22Rv1 (cell line): ENCODE measurements at regions not wholly inside any gene's neighbourhood (a gene's known extent, or its start where the extent isn't known, plus 50 kb on each side); places are given as distances from the start of the nearest gene placed in this dataset.

Experiments
- H3K27ac ChIP-seq: fragments of 450-650 bp; 2 replicates; pipeline ENCODE4 v1.5.1; 2017
- ZFX ChIP-seq: fragments of 450-650 bp; IDR thresholded peaks from 2 replicates; pipeline ENCODE4 v1.6.1; 2017; ENCODE audit warnings: antibody characterized with exemption, borderline replicate concordance
- TF ChIP-seq, protein P1 (sequence below): fragments of 450-650 bp; IDR thresholded peaks from 2 replicates; pipeline ENCODE4 v1.5.1; 2017; ENCODE audit warnings: mild to moderate bottlenecking

DNA sequence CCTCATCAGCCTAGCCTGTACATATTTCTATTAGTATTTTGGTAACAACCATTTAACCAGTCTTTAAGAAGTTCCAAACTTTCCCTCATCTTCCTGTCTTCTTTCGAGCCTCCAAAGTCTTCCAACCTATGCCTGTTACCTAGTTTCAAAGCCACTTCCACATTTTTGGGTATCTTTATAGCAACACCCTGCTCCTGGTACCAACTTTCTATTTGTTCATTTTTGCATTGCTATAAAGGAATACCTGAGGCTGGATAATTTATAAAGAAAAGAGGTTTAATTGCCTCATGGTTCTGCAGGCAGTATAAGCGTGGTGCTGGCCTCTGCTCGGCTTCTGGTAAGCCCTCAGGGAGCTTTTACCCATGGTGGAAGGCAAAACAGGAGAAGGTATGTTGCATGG, 578.8 kb upstream of the AUTS2 start:
- H3K27ac ChIP-seq, result no peak overlapping the region
- no peak for TF ChIP-seq ZFX
- TF ChIP-seq, protein P1, sequence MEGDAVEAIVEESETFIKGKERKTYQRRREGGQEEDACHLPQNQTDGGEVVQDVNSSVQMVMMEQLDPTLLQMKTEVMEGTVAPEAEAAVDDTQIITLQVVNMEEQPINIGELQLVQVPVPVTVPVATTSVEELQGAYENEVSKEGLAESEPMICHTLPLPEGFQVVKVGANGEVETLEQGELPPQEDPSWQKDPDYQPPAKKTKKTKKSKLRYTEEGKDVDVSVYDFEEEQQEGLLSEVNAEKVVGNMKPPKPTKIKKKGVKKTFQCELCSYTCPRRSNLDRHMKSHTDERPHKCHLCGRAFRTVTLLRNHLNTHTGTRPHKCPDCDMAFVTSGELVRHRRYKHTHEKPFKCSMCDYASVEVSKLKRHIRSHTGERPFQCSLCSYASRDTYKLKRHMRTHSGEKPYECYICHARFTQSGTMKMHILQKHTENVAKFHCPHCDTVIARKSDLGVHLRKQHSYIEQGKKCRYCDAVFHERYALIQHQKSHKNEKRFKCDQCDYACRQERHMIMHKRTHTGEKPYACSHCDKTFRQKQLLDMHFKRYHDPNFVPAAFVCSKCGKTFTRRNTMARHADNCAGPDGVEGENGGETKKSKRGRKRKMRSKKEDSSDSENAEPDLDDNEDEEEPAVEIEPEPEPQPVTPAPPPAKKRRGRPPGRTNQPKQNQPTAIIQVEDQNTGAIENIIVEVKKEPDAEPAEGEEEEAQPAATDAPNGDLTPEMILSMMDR, result no peak

DNA sequence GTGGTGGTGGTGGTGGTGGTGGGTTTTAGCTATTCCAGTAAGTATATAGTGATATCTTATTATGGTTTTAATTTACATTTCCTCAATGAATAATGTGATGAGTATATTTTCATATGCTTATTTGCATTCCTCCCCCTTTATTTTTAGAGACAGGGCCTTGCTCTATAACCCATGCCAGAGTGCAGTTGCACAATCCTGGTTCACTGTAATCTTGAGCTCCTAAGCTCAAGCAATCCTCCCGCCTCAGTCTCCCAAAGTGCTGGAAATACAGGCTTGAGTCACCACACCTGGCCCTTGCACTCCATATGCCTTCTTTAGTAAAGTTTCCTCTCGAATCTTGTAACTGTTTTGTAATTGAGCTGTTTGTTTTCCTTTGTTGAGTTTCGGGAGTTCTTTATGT, 577.7 kb upstream of the AUTS2 start:
- TF ChIP-seq, protein P1, result no peak
- TF ChIP-seq ZFX, result no peak
- no peak overlapping the region for H3K27ac ChIP-seq

DNA sequence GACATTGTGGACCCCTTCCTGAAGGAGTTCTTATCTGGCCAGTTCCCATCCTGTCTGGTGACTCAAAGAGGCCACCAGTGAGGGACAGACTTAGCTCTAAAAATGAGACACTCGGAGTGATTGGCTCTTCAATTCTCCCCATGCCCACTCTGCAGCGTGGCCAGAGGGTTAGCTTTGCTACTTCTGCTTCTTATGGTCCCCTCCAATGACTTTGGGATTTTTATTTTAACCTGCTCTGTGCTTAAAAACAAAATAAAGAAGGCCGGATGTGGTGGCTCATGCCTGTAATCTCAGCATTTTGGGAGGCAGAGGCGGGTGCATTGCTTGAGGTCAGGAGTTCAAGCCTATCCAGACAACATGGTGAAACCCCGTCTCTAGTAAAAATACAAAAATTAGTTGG, 573.0 kb upstream of the AUTS2 start:
- TF ChIP-seq, protein P1, result no peak

DNA sequence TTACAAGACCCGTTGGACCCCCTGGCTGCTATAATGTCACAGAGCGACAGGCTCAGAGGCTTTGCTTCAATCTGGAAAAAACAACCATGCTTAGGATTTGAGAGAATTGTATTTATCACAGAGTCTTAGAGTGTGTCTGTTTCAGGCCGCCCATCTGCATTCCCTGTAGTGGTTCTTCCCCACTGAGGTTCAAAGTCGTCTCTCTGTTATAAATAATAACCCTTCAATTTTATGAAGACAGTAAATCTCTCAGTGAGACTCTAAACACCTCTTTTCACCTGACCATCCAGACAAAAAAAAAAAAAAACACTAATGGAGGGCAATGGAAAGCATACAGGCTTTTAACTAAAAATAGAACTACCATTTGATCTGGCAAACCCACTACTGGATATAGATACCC, 565.4 kb upstream of the AUTS2 start:
- no peak overlapping the region for H3K27ac ChIP-seq
- TF ChIP-seq, protein P1, result no peak
- no peak for TF ChIP-seq ZFX

More for the DNA sequence above, 573.0 kb upstream of the AUTS2 start:
- H3K27ac ChIP-seq, result no peak overlapping the region

DNA sequence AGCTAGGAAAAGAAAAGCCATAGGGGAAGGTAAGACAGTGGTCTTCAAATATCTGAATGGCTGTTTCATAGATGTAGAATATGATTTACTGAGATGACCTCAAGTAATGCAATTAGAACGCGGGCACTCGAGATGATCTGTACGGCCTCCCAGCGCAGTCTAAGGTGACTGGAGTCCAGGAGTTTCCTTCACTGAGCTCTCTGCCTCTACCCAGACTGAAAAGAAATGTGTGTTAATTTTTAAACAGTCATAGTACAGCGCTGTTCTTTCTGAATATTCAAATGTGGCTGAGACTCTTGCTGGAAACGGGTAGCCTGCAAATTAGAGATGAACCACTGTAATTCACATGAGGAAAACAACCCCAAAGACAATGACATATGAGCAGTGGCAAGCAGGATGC, 562.4 kb upstream of the AUTS2 start:
- TF ChIP-seq, protein P1, result no peak
- TF ChIP-seq ZFX, result no peak
- H3K27ac ChIP-seq, result no peak overlapping the region

DNA sequence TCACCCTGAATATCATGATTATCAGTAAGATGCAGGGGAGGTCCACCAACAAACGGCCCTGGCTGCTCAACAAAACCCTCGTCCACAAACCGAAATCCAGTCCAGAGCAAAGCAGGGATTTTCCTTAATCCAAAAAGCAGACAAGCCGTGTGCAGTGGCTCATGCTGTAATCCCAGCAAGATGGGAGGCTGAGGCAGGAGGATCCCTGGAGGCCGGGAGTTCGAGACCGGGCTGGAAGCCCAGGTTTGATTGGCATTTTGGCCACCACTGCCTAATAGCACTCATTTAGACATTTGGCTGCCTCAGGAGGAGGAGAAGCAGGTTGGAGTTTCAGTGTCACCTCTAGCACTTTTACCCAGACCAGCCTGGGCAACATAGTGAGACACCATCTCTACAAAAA, 562.0 kb upstream of the AUTS2 start:
- H3K27ac ChIP-seq, result no peak overlapping the region
- TF ChIP-seq, protein P1, result no peak
- TF ChIP-seq ZFX, result no peak

DNA sequence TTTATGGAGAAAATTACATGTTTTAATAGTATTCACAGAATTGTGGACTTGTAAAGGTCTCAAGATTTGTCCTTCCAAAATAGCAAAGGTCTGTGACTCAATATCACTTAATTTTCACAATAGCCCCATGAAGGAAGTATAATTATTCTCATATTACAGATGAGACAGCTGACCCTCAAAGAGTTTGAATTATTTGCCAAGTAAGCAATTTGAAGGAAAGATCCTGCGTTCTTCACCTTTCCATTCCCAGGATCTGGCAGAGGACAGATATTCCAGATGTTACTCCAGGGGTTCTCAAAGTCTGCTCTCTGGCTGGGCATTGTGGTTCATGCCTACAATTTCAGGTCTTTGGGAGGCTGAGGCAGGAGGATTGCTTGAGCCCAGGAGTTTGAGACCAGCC, 559.4 kb upstream of the AUTS2 start:
- H3K27ac ChIP-seq, result no peak overlapping the region
- no peak for TF ChIP-seq ZFX
- TF ChIP-seq, protein P1, result no peak
